ENCODE measurements at regions not wholly inside any gene's neighbourhood (a gene's known extent, or its start where the extent isn't known, plus 50 kb on each side); places are given as distances from the start of the nearest gene placed in this dataset.

DNA sequence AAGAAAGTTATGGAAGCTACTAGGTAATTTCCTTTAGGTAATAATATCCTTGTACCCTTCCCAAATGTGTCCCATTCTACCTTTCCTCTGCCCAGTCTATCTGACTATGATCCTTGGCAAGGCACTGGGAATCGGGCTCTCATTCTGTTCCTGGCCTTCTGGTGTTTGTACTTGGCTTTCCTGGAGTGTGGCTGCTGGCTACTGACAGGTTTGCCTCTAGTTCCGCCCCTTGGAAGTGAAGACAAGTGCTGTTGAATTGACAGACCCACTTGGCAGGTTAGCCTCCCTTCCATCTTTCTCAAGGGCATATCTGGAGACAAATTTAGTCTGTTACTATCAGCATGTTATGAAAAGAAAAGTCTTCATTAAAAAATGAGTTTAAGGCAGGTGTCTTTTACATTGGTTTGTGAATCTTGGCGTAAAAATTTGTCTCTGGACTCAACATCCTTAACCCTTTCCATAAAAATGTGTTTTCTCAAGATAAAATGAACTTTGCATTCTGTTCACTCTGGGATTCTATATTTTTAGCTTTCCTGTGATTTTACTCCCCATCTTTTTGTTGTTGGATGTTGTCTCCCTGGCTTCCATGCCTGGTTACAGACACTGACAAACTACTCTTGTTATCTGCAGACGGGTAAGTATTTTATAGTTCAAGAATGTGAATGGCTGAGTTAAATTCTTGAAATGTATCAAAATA is 287.4 kb upstream of the PDGFD start:
- peak overlapping the region in 2 of 5 donors; percentile 57 to 60 for H3K27ac ChIP-seq
- no peaks in the 10 kb centered on the region for H3K27me3 ChIP-seq
- TF ChIP-seq EP300 (IDR thresholded peaks at IDR 0.05) (no peak), POLR2A (IDR thresholded peaks at IDR 0.05) (no peak), POLR2AphosphoS5 (IDR thresholded peaks at IDR 0.05) (no peak)
- TF ChIP-seq, protein P1, sequence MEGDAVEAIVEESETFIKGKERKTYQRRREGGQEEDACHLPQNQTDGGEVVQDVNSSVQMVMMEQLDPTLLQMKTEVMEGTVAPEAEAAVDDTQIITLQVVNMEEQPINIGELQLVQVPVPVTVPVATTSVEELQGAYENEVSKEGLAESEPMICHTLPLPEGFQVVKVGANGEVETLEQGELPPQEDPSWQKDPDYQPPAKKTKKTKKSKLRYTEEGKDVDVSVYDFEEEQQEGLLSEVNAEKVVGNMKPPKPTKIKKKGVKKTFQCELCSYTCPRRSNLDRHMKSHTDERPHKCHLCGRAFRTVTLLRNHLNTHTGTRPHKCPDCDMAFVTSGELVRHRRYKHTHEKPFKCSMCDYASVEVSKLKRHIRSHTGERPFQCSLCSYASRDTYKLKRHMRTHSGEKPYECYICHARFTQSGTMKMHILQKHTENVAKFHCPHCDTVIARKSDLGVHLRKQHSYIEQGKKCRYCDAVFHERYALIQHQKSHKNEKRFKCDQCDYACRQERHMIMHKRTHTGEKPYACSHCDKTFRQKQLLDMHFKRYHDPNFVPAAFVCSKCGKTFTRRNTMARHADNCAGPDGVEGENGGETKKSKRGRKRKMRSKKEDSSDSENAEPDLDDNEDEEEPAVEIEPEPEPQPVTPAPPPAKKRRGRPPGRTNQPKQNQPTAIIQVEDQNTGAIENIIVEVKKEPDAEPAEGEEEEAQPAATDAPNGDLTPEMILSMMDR (IDR thresholded peaks at IDR 0.05): no peak
- 64 to 75% (median 70%) methylated on average over 4 of the region's 4 CpGs for WGBS, 5 donors
- no peaks in the 10 kb centered on the region for H3K36me3 ChIP-seq
- peaks cover 0 to 5% (median 0%) of the 10 kb centered on the region in 4 donors for H3K9me3 ChIP-seq
- H3K4me1 ChIP-seq: peaks cover 0 to 7% (median 0%) of the 10 kb centered on the region in 4 donors
- intact Hi-C loops (cut with DNase I; ENCODE audit: low total_unique reads): no loop called here
- H3K4me3 ChIP-seq: no peak overlapping the region
- peak in 1 of 2 donors; percentile 8 for DNase-seq

DNA sequence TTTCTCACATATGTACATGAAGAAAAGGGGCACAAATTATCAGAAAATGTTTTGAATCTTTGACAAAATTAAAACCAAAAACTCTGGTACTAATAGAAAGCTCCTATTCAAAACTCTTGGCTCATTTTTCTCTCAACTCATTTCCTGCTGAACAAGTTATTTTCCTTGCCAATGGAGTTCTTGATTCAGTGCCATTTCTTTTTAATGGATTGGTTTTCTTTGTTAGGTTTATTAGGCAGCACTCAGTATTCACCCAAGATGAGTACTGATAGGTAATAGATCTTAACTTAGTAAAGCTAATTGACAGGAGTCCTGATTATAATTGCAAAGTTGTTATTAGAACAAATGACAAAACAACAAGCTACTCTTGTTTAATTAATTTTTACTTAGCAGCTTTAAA is 279.4 kb upstream of the PDGFD start:
- Histone ChIP-seq H3K4me1 (peaks cover 0 to 5% (median 0%) of the 10 kb centered on the region in 4 donors), H3K27me3 (no peaks in the 10 kb centered on the region), H3K27ac (peak overlapping the region in 1 of 5 donors; percentile 22), H3K9me3 (no peaks in the 10 kb centered on the region), H3K36me3 (no peaks in the 10 kb centered on the region), H3K4me3 (no peak overlapping the region)
- TF ChIP-seq POLR2AphosphoS5 (IDR thresholded peaks at IDR 0.05) (no peak), EP300 (IDR thresholded peaks at IDR 0.05) (no peak), POLR2A (IDR thresholded peaks at IDR 0.05) (no peak)
- TF ChIP-seq, protein P1 (IDR thresholded peaks at IDR 0.05): no peak
- intact Hi-C loops (cut with DNase I; ENCODE audit: low total_unique reads): no loop called here
- peak in 1 of 2 donors; percentile 32 for DNase-seq

DNA sequence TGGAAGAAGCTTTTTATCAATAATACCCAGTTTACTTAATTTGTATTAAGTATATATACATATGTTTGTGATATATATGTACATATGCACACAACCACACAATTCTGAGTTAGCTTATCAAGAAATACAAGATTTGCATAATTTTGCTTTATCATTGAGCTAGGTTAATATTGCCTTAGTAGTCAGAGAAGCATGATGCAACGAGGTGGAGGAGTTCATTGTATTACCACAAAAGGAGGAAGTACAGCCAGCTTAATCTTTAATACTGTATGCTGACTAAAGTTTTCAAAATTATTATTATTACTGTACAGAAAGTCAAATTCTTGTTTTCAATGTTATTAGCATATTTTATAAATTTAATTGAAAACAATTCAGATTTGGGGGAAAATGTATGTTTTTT is 278.4 kb upstream of the PDGFD start:
- H3K27ac ChIP-seq: no peak overlapping the region

DNA sequence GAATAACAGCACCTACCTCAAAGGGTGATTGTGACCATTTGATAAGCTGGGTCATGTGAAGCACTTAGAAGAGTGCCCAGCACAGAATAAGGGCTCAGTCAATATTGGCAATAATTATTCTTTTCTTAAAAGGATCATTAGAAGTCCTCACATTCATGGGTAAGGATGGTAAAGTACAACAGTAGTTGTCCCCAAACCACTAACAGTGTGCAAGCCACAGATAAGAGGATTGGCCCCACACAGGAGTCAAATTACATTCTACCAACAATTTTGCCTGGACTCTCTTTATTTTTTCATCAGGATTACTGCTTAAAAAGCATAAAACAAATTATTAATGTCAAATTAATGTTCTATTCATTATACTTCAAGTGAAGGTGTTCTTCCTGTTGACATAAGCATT is 271.5 kb upstream of the PDGFD start:
- no peak for DNase-seq
- intact Hi-C loops (cut with DNase I; ENCODE audit: low total_unique reads): no loop called here
- no peaks in the 10 kb centered on the region for H3K27me3 ChIP-seq
- H3K9me3 ChIP-seq: no peaks in the 10 kb centered on the region
- no peaks in the 10 kb centered on the region for H3K36me3 ChIP-seq
- H3K4me3 ChIP-seq: no peak overlapping the region
- no peak overlapping the region for H3K27ac ChIP-seq
- H3K4me1 ChIP-seq: no peaks in the 10 kb centered on the region
- TF ChIP-seq EP300 (IDR thresholded peaks at IDR 0.05): no peak
- TF ChIP-seq, protein P1 (IDR thresholded peaks at IDR 0.05): no peak
- no peak for TF ChIP-seq POLR2AphosphoS5 (IDR thresholded peaks at IDR 0.05)
- no peak for TF ChIP-seq POLR2A (IDR thresholded peaks at IDR 0.05)

More for the DNA sequence above, 278.4 kb upstream of the PDGFD start:
- Histone ChIP-seq H3K27me3 (no peaks in the 10 kb centered on the region), H3K4me1 (peaks cover 0 to 5% (median 0%) of the 10 kb centered on the region in 4 donors), H3K36me3 (no peaks in the 10 kb centered on the region), H3K4me3 (no peak overlapping the region), H3K9me3 (no peaks in the 10 kb centered on the region)
- 7 to 33% (median 23%) methylated on average over 1 of the region's 1 CpG for WGBS, 5 donors
- DNase-seq: peak in 1 of 2 donors; percentile 62
- TF ChIP-seq POLR2A (IDR thresholded peaks at IDR 0.05): no peak
- peak in 2 of 3 donors; percentile 31 to 58 for TF ChIP-seq POLR2AphosphoS5 (IDR thresholded peaks at IDR 0.05)
- TF ChIP-seq, protein P1 (IDR thresholded peaks at IDR 0.05): no peak
- intact Hi-C loops (cut with DNase I; ENCODE audit: low total_unique reads): no loop called here

Data from stomach (tissue), 8 donors.